HG02610 (cell line): ENCODE measurements at regions not wholly inside any gene's neighbourhood (a gene's known extent, or its start where the extent isn't known, plus 50 kb on each side); places are given as distances from the start of the nearest gene placed in this dataset.

Experiments used
- ATAC-seq: cut with Tn5 transposase; IDR thresholded peaks from one replicate; pipeline ENCODE4 v1.9.1; 2021; ENCODE audit warnings: mild to moderate bottlenecking, moderate library complexity; ENCODE audit not compliant: unreplicated experiment

GRCh38 chr11:32003335-32003734, 87.5 kb upstream of the RCN1 start:
- ATAC-seq, result no peak

GRCh38 chr11:32002311-32002710, 88.6 kb upstream of the RCN1 start:
- ATAC-seq, result no peak

GRCh38 chr11:31997955-31998354, 92.9 kb upstream of the RCN1 start:
- no peak for ATAC-seq

- ATAC-seq, result no peak
Observed at GRCh38 chr11:31996159-31996881, 94.6 kb upstream of the RCN1 start.

GRCh38 chr11:31995525-31996094, 95.3 kb upstream of the RCN1 start:
- peak; percentile 83 for ATAC-seq

DNA sequence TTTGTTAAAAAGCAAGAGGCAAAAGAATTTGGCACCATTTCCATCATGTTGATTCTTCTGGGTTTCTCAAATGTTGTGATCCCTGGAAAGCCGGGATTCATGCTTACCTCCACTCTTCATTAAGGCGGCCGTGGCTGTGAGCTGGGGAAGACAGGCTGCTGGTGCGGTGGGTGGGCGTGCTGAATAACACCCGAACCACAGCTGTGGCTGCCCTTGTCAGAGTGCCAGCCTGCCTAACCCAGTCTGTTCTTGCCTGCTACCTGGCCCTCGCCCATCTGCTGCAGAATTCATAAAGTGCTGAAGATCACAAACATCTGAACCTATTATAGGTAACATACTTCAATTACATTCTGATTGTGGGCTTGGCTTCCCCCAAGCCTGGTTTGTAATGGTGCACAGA, 95.8 kb upstream of the RCN1 start:
- no peak for ATAC-seq

- no peak for ATAC-seq
Observed at GRCh38 chr11:31987118-31988005, 103.5 kb upstream of the RCN1 start.

- no peak for ATAC-seq
Observed at GRCh38 chr11:31986201-31986889, 104.5 kb upstream of the RCN1 start.

DNA sequence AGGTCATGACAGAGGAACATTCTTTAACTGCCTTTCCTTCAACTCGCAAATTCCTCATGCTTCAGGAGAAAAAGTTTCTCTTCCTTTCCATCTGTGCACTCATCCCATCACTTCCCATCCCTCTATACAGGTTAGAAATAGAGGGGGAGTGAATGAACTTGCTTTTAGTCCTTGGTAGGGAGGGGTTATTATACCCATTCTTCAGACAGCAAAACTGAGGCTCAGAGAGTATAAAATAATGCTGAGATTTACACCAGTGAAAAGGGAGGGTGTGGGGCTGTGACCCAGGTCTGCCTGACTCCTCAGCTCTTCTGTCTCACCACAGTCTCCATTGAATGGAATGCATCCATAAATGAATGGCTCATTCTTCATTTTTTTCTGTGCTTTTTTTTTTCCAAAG, 109.4 kb upstream of the RCN1 start:
- no peak for ATAC-seq

DNA sequence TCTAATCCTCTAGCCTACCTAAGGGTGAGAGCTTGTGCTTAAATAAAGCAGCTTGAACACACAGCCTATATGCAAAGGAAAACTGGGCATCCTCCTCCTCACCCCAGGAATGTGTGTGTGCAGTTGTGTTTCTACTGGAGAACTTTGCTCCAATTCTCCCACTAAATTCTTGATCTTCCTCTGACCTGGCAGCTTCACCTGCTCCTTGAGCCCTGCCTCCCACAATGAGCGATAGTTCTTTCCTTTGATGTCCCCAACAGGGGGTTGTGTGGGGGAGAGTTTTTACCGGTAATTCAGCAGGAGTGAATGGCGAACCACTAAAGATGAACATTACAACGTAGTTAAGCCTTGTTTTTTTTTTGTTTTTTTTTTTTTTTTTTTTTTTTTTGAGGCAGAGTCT, 113.5 kb upstream of the RCN1 start:
- ATAC-seq, result no peak

- no peak for ATAC-seq
Observed at GRCh38 chr11:31974366-31975136, 116.3 kb upstream of the RCN1 start.

DNA sequence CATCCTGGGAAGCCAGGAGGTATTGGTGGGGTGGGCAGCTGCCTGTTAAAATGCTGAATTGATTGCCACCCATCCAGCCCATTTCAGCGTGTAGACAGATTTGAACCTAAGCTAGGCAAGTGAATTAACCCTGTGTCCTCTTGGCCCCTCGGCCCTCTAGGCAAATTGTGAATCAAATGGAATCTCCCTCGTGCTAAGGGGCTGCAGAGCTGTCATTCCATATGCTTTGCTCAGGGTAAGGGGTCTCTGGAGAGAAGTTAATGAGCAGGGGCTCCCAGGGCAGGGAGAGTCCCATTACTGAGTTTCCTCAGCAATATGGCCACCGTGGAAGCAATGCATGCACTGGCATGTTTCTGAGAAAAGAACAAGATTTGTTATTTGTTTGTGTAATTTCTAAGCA, 117.7 kb upstream of the RCN1 start:
- no peak for ATAC-seq

DNA sequence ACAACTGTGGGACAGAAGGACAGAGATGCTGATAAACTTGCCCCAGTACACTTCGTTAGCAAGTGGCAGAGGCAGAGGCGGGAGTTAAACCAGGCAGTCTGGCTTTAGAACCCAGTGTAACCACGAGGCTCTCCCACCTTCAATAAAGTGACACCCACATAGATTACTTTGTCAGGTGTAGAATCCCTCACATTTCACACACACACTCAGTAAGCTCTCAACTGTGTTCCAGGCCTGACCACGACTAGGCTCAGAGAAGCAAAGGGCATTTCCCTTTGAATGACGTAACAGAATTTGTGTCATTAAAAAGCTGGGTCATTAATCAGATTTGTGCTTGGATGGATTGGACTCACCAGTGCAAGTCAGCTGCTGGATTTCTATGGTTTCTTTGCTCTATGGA, 118.3 kb upstream of the RCN1 start:
- ATAC-seq, result no peak

- no peak for ATAC-seq
Observed at GRCh38 chr11:31969359-31969702, 121.5 kb upstream of the RCN1 start.

GRCh38 chr11:31968461-31969358, 122.2 kb upstream of the RCN1 start:
- no peak for ATAC-seq

DNA sequence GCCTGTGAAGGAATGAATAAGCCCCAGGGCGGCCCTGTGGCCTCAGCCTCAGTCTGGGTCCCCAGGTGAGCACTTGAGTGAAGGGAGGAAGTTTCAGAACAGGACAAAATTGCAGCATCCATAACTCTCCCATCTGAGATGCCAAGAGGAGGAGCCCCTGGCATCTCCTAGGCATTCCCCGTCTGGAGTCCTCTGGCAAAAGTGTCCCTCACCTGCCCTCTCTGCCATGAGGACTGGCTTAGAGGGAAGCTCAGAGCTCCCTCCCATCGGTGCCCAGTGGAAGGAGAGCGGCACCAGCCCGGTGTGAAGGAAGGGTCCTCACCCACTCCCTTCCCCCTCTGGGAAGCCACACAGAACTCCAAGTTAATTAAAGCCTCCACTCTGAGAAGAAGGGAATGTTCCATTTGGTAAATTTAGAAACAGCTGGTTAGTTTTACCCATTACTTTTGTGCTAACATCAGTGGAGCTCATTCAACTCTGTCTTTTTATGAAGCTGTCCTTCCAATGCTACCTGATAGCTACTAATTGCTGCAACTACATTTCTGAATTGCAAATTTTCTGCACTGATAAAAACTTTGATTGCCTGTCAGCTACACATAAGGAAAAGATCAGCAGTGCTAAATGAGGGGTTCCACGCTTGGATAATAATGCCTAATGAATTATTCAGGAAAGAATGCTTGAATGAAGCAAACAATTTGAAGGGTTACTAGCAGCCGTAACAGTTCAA, 123.3 kb upstream of the RCN1 start:
- no peak for ATAC-seq

- ATAC-seq, result no peak
Observed at GRCh38 chr11:31966846-31967245, 124.0 kb upstream of the RCN1 start.

- no peak for ATAC-seq
Observed at GRCh38 chr11:31964181-31964580, 126.7 kb upstream of the RCN1 start.

DNA sequence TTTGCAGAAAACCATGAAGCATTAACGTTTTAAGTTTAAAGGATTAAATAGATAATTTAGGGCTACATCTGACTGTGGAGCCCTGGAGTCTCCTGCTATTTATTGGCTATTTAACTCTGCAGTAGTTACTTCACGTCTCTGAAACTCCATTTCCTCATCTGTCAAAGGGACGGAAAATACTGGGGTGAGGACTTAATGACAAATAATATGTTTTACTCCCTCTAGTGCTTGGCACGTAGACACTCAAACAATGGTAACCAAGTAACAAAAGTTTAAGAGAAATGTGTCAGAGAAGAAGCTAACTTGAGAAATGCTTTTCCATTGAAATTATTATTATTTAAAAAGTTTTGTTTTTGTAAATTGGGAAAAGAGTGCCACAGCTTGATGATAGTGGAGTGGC, 130.7 kb upstream of the RCN1 start:
- no peak for ATAC-seq
